Left forelimb (tissue), 1 donor: ENCODE measurements at regions not wholly inside any gene's neighbourhood (a gene's known extent, or its start where the extent isn't known, plus 50 kb on each side); places are given as distances from the start of the nearest gene placed in this dataset.
A peak's percentile ranks its signal among the peaks of the same experiment; 100 is the strongest.
"Not testable (repeated sequence)": the region's sequence is repeated elsewhere in the genome, so short reads cannot be mapped to it uniquely, and the experiment has no call there.

Source experiments
- DNase-seq: peaks from one replicate; pipeline ENCODE4 v3.0.0-alpha.2; 2018; ENCODE audit warnings: low spot score

DNA sequence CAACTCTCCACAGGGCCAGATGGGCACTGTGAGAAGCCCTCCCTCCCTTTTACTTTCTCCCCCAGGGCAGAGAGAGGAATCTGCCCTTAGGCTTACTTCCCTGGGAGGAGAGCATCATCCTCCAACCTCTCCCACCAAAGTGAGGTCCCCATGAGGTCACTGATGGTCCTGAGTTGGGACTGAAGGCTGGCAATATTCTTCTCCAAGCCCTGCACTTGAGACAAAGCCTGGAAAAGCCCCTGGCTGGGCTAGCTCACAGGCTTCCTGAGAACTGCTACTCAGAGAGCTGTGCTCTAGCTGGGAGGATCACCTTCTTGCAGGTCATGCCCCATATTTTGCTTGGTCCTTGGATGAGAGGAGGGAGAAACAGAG lies 110.0 kb upstream of the MEF2A start:
- peak; percentile 47 for DNase-seq

DNA sequence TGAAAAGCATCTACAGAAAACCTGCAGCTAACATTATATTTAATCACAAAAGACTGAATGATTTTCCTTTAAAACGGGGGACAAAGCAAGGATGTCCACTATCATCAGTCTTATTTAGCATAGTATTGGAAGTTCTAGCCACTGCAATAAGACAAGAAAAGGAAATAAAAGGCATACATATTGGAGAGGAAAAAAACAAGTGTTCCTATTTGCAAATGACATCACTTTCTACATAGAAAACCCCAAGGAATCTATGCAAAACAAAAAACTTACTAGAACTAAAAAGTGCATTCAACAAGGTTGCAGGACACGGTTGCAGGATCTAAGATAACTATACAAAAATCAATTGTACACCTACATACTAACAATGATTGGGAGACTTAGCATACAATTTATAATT lies 101.6 kb upstream of the MEF2A start:
- DNase-seq, result no peak

DNA sequence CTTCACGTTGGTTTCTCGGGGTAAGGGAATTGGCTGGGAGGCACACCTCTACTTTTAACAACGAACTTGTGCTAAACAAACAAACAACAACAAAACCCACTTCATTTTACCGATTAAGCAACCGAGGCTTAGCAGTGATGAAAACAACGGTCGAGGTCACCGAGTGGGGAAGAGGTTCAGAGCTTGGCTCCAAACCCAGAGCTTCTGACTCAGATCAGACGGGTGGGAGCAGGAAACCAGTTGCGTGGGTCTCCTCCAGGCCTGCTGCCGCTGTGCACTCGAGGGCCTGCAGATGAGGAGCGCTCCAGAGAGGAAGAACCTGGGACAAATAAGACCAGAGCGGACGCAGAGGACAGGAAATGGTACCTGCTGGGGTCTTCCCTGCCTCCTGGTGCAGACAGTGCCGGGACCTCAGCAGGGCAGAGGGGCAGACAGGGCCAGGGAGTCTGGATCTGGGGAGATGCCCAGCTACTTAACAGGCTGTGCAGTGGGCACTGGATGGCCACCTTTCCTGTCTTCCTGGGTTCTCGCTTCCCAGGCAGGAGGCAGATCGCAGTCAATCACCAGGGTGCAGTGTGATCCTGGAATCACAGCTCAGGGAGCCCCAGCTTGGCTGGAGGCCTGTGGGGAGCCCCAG lies 99.0 kb upstream of the MEF2A start:
- DNase-seq, result peak; percentile 47

DNA sequence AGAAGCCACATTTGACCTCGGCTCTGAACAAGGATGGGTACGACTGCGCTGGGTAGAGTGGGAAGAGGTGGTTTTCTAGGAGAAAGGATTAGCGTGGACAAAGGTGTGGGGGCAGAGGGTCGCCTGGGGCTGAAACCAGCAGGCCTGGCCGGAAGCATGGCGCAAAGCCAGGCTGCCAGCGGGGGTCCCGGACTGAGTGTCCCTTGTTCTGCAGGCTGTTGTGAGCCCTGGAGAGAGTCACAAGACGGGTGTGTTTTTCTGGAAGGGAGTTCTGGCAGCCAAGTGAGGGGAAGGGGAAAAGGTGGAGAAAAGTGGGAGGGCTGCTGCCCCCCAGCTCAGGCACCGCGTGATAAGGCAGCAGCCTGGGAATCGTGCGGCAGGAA lies 98.5 kb upstream of the MEF2A start:
- DNase-seq, result peak; percentile 36

DNA sequence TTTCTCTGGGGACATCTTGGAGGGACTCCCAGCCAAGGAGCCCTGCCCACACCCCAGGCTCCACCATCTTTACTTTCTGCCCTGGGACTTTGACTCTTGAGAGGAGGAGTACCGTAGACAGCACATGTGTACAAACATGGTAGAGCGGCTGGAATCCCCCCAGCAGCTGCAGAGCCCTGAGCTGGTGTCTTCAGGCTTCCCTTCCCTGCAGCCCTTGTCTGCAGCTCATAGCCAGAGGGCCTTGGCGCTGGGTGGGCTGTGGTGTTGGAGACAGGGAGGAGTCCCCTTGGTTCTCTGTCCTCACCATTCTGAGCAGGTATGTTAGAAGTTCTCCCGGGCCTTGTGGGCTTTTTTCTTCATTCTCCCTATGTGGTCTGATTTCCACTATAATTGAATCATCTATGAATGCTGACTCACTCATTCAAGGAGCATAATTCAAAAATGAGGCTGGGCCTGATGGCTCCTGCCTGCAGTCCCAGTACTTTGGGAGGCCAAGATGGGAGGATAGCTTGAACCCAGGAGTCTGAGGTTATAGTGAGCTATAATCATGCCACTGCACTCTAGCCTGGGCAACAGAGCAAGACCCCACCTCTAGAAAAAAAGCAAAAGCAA lies 97.8 kb upstream of the MEF2A start:
- DNase-seq, result peak; percentile 58

DNA sequence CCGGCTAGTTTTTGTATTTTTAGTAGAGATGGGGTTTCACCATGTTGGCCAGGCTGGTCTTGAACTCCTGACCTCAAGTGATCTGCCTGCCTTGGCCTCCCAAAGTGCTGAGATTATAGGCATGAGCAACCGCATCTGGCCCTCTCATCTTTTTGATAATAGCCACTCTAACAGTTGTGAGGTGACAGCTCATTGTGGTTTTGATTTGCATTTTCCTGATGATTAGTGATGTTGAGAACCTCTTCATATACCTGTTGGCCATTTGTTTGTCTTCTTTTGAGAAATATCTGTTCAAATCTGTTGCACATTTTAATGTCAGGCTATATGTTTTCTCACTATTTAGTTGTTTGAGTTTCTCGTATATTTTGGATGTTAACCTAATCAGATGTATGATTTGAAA lies 95.6 kb upstream of the MEF2A start:
- not testable (repeated sequence) for DNase-seq

DNA sequence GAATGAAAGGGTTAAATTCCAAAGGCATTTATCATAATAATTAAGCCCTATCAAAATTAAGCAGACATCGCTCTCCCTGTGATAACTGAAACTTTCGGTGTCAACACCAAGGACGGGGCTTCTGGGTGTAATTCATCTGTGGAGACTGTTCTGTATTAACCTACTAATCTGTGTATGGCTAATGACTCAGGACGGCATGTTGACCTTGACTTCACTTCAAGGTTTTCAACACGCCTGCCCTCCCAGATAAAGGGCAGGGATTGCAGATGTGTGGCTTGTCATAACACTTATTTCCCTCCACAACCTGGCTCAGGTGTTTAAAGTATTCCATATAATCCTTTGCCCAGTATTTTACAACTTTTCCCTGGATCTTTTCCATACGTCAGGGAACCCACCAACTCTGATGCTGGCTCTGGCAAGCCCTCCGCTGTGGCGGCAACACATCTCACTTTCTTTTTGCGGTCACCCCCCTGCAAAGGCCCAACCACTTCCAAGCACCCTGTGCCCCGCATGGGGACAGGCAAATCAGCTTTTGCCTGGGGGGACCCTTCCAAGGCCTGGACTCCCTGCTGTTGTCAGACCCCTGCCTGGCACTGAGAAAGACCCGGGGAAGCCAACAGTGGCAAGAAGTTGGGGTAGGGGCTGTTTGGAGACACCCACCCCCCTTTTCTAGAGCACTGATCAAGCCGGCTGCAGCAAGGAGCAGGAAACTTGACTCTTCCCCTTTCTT lies 93.2 kb upstream of the MEF2A start:
- DNase-seq, result peak; percentile 63

DNA sequence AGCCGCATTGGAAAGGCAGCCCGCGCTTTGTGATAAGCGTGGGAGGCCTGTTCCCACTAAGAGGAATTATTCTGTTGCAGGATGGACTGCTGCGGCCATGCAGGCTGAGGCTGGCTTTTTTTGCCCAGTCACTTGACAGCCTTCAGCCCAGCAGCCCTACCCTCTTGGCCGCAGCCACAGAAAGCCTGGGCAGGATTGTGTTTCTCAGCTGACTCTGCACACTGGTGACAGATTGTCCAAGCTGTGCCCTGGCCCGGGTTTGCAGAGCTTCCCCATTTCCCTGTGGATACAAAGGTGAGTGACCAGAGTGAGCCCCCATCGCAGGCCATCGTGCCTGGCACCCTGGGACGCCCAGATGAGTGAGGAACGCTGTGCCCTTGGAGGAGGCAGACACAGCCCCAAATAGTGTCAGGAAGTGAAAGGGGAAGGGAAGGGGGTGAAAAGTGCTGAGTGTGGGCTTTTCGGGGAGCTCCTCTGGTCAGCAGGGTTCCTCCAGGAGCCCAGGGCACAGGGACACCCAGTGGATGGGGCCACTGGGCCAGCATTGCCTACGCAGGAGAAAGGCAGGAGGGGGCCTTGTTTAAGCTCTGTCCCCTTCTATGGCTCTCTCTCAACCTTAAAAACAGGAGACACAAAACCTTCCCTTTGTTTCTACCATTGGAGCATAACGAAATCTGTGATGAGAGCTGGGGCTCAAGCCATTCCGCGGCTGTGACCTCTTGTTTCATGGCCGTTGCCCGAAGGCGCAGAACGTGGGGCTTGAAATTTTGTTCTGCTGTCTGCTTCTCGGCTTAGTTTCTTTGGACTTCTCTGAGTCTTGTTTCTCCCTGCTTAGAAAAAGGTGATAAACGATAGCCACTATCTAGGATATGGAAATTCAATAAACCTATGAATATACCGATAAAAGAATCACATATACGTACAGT lies 91.5 kb upstream of the MEF2A start:
- DNase-seq, result peak; percentile 59

DNA sequence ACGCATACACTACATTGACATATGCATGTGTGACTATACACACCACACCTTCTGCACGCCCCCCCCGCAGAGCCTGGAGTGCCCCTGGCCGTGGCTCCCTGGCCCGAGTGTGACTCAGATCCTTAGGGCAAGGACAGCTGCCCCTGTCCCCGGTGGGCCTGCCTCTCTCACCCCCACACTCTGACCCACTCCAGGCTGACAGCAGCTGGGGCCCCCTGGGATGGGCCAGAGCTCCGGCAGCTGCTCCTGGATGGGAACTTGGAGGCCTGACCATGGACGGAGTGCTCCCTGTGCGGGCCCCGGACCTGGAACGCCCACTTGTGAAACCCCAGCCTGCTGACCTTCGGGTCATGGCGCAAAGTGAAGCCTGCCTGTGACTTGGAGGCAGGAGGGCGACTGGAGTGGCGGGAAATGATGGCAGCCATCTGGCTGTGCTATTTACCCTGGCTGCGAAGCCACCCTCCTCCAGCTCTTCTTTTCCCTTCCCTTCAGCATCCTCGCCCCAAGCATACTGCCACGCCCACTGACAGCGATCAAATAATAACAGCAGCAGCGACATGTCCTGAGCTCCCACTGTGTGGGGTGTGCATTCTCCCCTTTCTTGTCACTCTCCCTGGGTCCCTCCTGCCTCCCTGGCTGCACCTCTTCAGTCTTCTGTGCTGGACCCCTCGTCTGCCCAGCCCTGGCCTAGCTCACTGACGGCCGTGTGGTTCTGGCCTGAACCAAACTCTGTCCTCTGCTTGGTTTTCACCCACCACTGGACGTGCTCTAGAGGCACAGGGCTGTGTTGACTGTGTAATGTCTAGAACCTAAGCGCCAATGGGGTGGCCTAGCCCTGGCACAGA lies 90.7 kb upstream of the MEF2A start:
- DNase-seq, result peak; percentile 69

DNA sequence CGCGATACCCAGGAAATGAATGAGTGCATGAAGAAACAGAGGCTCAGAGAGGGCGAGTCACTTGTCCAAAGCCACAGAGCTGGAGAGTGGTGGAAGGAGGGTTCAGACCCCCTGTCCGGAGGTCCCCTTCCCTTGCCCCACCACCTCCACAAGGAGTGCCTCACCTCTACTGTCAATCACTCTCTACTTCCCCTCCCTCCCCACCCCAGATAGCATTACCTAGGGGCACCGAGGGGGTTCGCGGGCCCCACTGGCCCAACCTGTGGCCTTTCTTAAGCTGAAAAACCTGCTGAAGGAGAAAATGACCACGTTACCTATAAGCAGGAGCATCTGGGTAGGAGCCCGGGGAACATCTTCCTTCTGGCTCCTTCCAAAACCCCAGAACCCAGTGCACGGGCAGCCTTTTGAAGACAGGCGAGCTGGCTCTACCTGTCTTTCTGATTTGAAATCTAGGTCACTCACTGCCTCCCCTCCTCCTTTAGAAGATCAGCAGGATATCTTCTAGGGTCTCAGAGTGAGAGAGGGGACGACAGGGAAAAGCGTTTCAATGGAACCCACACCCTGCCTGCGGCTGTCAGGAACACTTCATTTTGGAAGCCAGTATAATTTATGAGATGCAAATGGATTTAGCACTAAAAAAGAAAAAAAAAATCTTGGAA lies 89.9 kb upstream of the MEF2A start:
- peak; percentile 46 for DNase-seq

DNA sequence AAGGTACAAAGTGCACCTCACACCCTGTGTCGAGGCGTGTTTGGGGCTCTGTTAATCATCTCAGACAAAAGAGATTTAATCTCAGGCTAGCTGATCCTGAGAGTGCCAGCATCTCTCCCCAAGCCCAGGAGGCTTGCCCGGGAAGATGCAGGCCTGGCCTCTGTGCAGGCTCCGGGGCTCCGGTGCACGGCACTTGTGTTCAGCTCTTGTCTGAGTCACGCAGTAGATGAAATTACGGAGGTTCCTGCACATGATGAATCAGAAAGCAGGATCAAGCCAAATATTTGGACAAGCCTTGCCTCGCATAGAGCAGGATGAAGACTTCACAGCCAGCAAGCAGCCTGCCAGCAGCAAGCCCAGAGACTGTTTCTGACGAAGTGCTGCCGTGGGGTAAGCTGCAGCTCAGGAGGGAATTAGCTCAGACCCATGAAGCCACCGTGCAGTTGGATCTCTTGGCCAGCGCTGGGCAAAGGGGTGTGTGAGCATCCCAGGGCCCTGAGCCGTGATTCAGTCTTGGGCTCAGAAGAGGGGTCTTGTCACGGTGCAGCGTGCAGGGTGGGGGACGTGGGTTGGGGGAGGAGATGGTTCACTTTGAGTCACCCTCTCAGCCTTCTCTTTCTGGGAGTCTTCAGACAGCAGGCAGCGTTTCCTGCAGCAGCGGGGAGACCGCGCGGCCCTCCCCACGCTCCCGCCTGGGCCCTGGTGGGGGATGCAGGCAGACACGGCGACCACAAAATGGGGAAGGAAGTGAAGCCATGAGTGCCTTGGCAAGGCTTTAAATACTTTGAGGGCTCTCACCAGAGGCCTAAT lies 89.2 kb upstream of the MEF2A start:
- DNase-seq, result peak; percentile 71

DNA sequence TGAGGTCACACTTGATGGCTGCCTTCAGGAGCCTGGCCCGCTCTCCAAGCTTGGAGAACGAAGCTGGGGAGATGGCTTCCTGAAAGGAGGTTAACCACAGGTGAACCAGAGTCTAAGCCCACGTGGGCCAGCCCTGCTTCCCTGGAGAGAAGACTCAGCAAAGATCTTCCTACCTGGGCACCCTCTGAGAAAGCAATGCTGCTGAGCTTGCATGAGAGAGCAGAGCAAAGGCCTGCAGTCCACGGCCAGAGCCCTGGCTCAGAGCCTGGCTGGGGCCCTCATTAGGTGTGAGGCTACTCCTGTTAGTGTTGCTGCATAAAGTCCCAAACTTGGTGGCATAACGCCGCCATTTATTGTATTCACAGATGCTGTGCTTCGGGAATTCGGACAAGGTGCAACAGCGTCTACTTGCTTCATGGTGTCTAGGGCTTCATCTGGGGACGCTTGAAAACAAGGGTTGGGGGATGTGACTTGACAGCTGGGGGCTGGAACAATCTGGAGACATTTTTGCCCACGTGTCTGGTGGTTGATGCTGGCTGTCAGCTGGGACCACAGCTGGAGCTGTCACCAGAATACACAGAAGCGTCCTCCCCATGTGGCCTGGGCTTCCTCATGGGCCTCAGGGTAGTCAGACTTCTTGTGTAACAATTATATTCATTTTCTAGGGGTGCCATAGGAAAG lies 87.9 kb upstream of the MEF2A start:
- peak; percentile 49 for DNase-seq

DNA sequence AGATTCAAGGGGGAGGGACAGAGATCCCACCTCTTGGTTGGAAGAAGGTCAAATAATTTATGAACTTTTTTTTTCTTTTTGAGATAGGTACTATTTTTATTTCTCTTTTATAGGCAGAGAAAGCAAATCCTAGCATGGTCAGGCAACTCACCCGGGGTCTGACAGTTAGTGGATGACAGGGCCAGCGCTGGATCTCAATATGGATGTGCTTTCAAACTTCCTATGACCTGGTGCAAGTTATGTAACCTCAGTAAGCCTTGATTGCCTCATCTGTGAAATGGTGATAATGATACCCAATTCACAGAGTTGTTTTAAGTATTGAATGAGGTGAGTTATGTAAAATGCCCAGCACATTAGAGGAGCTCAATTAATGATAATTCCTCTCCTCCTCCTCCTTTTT lies 86.8 kb upstream of the MEF2A start:
- peak; percentile 17 for DNase-seq

DNA sequence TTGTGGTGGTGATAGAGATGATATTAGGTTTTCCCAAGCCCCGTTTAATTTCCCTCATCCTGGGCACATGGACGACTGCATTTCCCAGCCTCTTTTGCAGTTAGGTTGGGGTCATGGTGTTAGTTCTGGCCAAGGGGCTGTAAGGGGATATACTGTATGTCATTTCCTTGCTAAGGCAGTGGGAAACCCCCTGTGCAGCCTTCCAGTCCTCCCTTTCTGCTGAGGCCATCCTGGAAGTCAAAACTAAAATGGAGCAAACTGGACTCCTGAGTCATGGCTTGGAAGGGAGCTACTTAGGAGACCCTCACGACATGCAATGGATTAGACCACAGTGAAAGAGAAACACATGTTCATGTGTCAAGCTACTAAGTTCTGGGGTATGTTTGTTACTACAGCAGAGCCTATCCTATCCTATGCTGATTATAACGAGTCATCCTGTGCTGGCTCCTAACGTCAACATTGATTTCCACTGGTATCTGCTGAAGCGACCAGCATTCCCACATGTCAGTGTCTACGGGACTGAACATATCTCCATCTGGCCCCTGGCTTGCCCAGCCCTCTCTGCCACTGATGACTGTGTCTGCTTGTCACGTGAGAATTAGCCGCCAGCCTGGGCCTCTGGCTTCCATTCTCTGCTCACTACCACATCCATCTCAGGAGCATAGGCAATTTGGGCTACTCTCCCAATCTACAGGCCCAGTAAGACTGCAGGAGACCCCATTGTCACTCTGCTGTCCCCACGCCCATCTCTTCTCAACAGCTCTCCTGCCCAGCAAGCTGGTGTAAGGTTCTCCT lies 85.6 kb upstream of the MEF2A start:
- DNase-seq, result peak; percentile 36

DNA sequence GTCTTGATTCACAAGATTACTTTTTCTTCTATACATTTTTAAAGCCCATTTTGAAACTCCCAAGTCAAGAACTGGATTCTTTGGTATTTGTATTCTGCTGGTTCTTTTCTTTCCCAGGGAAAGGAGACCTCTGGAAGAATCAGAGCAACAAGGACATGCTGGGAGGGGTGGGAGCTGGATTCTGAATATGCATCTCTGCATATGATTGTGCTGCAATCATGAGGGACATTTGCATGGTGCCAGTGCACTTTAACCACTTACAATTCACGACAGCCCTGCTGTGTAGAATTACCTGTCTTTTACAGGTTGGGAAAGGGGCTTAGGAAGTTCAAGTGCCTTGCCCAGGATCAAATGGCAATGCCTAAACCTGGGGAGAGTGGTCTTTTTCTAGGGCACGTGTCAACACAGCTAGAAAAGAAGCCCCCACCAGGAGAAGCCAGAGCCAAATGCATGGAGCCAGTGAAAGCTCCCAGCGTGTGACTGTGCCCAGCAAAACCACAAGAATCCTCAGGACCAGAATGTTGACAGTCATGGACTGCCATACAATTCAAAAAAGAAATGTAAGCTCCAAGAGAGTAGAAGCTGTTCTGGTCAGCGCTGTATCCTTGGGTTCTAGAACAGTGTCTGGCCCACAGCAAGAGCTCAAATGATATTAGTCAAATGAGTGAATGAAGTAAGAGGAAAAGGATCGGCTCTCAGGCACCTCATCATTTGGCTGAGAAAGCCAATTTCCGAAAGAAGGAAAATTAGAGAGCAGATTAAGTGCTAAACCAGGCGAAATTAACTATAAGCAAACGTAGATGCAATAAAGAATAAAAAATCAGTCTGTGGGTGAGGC lies 84.5 kb upstream of the MEF2A start:
- peak; percentile 15 for DNase-seq

DNA sequence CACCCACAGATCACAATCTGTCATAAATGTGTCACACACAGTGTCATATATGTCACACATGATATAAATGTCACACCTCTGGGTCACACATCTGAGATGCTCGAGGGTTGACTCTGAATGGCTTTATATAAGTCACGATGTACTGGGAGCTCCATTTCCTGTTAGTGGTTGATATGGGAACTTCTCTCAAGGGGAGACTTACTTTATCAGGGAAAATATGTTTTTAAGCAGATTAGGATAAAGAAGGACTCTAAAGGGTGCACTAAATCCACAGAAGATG lies 83.9 kb upstream of the MEF2A start:
- no peak for DNase-seq

DNA sequence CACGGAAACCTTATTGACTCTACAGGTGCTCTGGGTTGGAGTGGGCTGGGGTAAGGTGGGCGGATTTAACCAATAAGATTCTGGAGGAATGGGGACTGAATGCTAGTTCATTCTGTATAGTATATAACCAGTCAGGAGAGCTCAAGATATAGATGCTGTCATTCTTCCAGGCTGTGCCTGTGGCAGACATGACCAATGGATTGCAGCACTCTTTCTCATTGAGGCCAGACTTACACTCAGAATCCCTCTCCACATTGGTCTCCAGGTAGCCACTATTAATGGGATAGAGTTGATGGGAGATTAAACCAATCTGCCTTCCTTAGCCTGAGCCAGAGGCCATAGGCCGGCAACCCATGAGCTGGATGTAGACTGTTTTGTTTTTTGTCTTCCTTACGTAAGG lies 82.8 kb upstream of the MEF2A start:
- DNase-seq, result no peak
